GM12878 (cell line): ENCODE measurements at regions not wholly inside any gene's neighbourhood (a gene's known extent, or its start where the extent isn't known, plus 50 kb on each side); places are given as distances from the start of the nearest gene placed in this dataset.
A peak's percentile ranks its signal among the peaks of the same experiment; 100 is the strongest.

ENCODE experiments used
- ATAC-seq: fragments of 200-7000 bp; cut with Tn5 transposase; 3 replicates; pipeline ENCODE4 v1.9.1; 2020; ENCODE audit warnings: mild to moderate bottlenecking, moderate library complexity
- BruUV-seq: library from RNA; stranded (reverse); fragments of 400-500 nt; replicated peaks from 2 replicates; lab custom pipeline; 2021; lab: Mats Ljungman, UMichigan
- CTCF ChIA-PET: fragments of 300-600 bp; sonication (Branson Sonifier 250); formaldehyde crosslinking; extraction: SDS; loops from one replicate; lab custom pipeline; 2021; ENCODE audit warnings: inconsistent platforms; lab: Yijun Ruan, JAX
- POLR2A ChIA-PET: fragments of 350-600 bp; formaldehyde crosslinking; extraction: SDS; loops from one replicate; lab custom pipeline; 2021; ENCODE audit warnings: inconsistent platforms; lab: Charles Lee
- RAD21 ChIA-PET: fragments of 300-600 bp; sonication (Branson Sonifier 250); formaldehyde crosslinking; loops from one replicate; lab custom pipeline; 2023; ENCODE audit warnings: antibody characterized with exemption; ENCODE audit not compliant: unreplicated experiment; lab: Charles Lee
- SMC1A ChIA-PET: fragments of 300-600 bp; sonication (Branson Sonifier 250); formaldehyde crosslinking; loops from one replicate; lab custom pipeline; 2023; ENCODE audit not compliant: unreplicated experiment, uncharacterized antibody; lab: Charles Lee
- DNase-seq: peaks from one replicate; pipeline ENCODE4 v3.0.0-alpha.2; 2011; ENCODE audit warnings: low read depth, low spot score
- FAIRE-seq: peaks from 3 replicates; lab custom pipeline; 2011; peaks lifted over from hg19 to GRCh38; lab: Jason Lieb, UNC
- H2AFZ ChIP-seq: 2 replicates; pipeline ENCODE4 v1.6.0; 2011; ENCODE audit warnings: low read depth, low read length, control low read depth; ENCODE audit not compliant: control insufficient read depth
- H3K27ac ChIP-seq: 2 replicates; pipeline ENCODE4 v1.5.1; 2011; ENCODE audit warnings: control low read depth; ENCODE audit not compliant: control insufficient read depth, insufficient read depth
- H3K27me3 ChIP-seq, 2 experiments: replicated peaks in 1 of 2; 2 replicates each; pipeline versions ENCODE4 v1.6.0 to v1.6.1; 2011; ENCODE audit warnings: low read length in 1 of 2; ENCODE audit not compliant: control insufficient read depth in 2 of 2, insufficient read depth in 2 of 2
- H3K36me3 ChIP-seq, 2 experiments: 2 replicates each; pipeline ENCODE4 v1.5.1; 2011; ENCODE audit warnings: low read length in 1 of 2; ENCODE audit not compliant: control insufficient read depth in 2 of 2, insufficient read depth in 2 of 2
- H3K4me1 ChIP-seq: 2 replicates; pipeline ENCODE4 v1.6.1; 2011; ENCODE audit warnings: mild to moderate bottlenecking, low read length, moderate library complexity, mixed read lengths; ENCODE audit not compliant: control insufficient read depth, insufficient read depth
- H3K4me2 ChIP-seq: 2 replicates; pipeline ENCODE4 v1.6.0; 2011; ENCODE audit warnings: control low read depth; ENCODE audit not compliant: control insufficient read depth, insufficient read depth
- H3K4me3 ChIP-seq: fragments of 200-600 bp; sonication (generic); 2 replicates; pipeline ENCODE4 v1.5.1; 2016
- H3K79me2 ChIP-seq: 2 replicates; pipeline ENCODE4 v1.6.0; 2011; ENCODE audit warnings: low read length; ENCODE audit not compliant: control insufficient read depth, insufficient read depth
- H3K9ac ChIP-seq: 2 replicates; pipeline ENCODE4 v1.8.0; 2011; ENCODE audit warnings: low read length, control low read depth, mixed read lengths; ENCODE audit not compliant: control insufficient read depth, insufficient read depth
- H3K9me3 ChIP-seq: replicated peaks from 3 replicates; pipeline ENCODE4 v1.5.1; 2011; ENCODE audit warnings: mild to moderate bottlenecking, low read length; ENCODE audit not compliant: control insufficient read depth, insufficient read depth
- H4K20me1 ChIP-seq: 2 replicates; pipeline ENCODE4 v1.6.0; 2011; ENCODE audit not compliant: control insufficient read depth, insufficient read depth
- NR2C2 ChIP-seq: IDR thresholded peaks from 2 replicates; pipeline ENCODE4 v1.6.1; 2011; ENCODE audit warnings: borderline replicate concordance, low read depth; ENCODE audit not compliant: control insufficient read depth, insufficient read length
- RB1 ChIP-seq: fragments of 450-650 bp; formaldehyde crosslinking; IDR thresholded peaks from 2 replicates; pipeline ENCODE4 v1.6.1; 2017; ENCODE audit warnings: mild to moderate bottlenecking, borderline replicate concordance
- SIX5 ChIP-seq: IDR thresholded peaks from 2 replicates; pipeline ENCODE4 v1.6.1; 2011; ENCODE audit warnings: mild to moderate bottlenecking, low read depth, low read length, moderate library complexity; ENCODE audit not compliant: severe bottlenecking
- WGBS: methylation state at CpG from one replicate; pipeline ENCODE4 v1.1.6; 2016; ENCODE audit warnings: low lambda C conversion rate; ENCODE audit not compliant: insufficient replicate concordance, insufficient coverage; ENCODE audit errors: missing lambda C conversion rate; 5-methylcytosine and 5-hydroxymethylcytosine counted together
- in situ Hi-C: fragments of 300-500 bp; cut with MboI; formaldehyde crosslinking; loops from 9 replicates; pipeline ENCODE4 v1.14.3; 2018; ENCODE audit warnings: mixed read lengths
- intact Hi-C: fragments of 100-400 bp; cut with micrococcal nuclease; formaldehyde crosslinking; loops from one replicate; pipeline ENCODE4 v1.14.2; 2022; ENCODE audit not compliant: unreplicated experiment
- TF ChIP-seq, protein P1 (sequence below): fragments of 150-350 bp; IDR thresholded peaks from 2 replicates; pipeline ENCODE4 v1.6.1; 2016; ENCODE audit warnings: low read depth, low read length

DNA sequence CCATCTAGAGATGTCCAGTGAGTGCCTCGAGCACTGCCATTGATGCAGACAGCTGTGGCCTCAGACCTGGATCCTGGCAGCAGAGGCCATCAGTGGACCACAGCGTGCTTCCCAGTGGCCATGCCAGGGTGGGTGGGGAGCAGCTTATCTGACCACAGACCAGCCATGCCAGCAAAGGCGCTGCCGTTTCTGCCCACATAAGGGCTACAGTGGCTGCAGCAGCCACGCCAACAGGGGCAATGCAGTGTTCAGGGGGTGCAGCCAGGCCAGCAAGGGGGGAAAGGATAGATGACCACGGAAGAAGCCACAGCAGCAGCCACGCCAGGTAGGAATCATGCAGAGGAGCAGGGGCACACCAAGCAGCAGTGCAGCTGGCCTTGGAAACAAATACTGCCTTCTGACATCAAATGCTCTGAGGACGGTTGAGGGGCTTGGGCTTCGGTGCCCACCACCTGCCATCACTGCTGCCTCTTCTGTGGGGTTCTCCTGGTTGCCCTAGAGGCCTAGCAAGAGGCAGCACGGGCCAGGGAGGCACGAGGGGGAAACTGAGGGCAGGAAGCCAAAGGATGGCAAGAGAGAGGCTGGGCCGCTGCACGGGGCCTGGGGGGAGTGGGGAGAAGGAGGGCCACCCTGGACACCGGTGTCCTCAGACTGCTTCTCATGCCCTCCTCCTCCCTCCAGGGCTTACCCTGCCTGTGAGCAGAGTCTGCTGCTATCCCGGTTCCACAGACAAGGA is 94.7 kb upstream of the RUNX3 start:
- Histone ChIP-seq H3K36me3 (no peaks in the 10 kb centered on the region), H3K27me3 (no peaks in the 10 kb centered on the region), H2AFZ (no peak overlapping the region), H3K4me1 (peaks cover 97% of the 10 kb centered on the region), H3K79me2 (peaks cover 46% of the 10 kb centered on the region), H3K9ac (no peak overlapping the region), H3K4me3 (no peak overlapping the region), H4K20me1 (no peaks in the 10 kb centered on the region), H3K4me2 (no peak overlapping the region; the same call in 1 of the 2 replicates), H3K9me3 (no peaks in the 10 kb centered on the region)
- CTCF ChIA-PET, result interaction anchor here (1.6 to 9.2 kb wide), 4 partner anchors 10 to 98 kb away, joined by 5 to 152 read pairs (median 42); no protein-coding TSS in a partner anchor
- SMC1A ChIA-PET, result interaction anchor here (1.0 to 10.6 kb wide), 5 partner anchors 10 to 105 kb away, joined by 3 to 205 read pairs (median 33); no protein-coding TSS in a partner anchor
- BruUV-seq, result no TSS peak
- intact Hi-C loops, result no loop called here
- DNase-seq, result no peak
- POLR2A ChIA-PET, result interaction anchor here (2.2 to 10.8 kb wide), 4 partner anchors 10 to 96 kb away, joined by 7 to 220 read pairs (median 40); no protein-coding TSS in a partner anchor
- in situ Hi-C loops, result loop anchor here (25.0 kb wide), 1 partner anchor 1437 kb away; no protein-coding TSS in a partner anchor
- FAIRE-seq, result no peak
- no peak for ATAC-seq
- TF ChIP-seq NR2C2 (no peak), SIX5 (no peak), RB1 (no peak)
- TF ChIP-seq, protein P1, sequence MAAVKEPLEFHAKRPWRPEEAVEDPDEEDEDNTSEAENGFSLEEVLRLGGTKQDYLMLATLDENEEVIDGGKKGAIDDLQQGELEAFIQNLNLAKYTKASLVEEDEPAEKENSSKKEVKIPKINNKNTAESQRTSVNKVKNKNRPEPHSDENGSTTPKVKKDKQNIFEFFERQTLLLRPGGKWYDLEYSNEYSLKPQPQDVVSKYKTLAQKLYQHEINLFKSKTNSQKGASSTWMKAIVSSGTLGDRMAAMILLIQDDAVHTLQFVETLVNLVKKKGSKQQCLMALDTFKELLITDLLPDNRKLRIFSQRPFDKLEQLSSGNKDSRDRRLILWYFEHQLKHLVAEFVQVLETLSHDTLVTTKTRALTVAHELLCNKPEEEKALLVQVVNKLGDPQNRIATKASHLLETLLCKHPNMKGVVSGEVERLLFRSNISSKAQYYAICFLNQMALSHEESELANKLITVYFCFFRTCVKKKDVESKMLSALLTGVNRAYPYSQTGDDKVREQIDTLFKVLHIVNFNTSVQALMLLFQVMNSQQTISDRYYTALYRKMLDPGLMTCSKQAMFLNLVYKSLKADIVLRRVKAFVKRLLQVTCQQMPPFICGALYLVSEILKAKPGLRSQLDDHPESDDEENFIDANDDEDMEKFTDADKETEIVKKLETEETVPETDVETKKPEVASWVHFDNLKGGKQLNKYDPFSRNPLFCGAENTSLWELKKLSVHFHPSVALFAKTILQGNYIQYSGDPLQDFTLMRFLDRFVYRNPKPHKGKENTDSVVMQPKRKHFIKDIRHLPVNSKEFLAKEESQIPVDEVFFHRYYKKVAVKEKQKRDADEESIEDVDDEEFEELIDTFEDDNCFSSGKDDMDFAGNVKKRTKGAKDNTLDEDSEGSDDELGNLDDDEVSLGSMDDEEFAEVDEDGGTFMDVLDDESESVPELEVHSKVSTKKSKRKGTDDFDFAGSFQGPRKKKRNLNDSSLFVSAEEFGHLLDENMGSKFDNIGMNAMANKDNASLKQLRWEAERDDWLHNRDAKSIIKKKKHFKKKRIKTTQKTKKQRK, result no peak
- TF ChIP-seq, all 136 proteins: peak for 0
- RAD21 ChIA-PET, result interaction anchor here (1.2 to 5.8 kb wide), 4 partner anchors 10 to 98 kb away, joined by 3 to 148 read pairs (median 69); no protein-coding TSS in a partner anchor
- 79% methylated on average over 15 of the region's 15 CpGs for WGBS
- peak overlapping the region; percentile 2; the same call in 1 of the 2 replicates for H3K27ac ChIP-seq
